ENCODE measurements at regions not wholly inside any gene's neighbourhood (a gene's known extent, or its start where the extent isn't known, plus 50 kb on each side); places are given as distances from the start of the nearest gene placed in this dataset.

- Histone ChIP-seq H3K4me1 (replicated peaks in 1 of 4; ENCODE audit: control insufficient read depth in 3 of 4, insufficient read depth in 4 of 4, low read length in 3 of 4) (no peaks in the 10 kb centered on the region), H4K8ac (ENCODE audit: extremely low read depth, insufficient read depth, low read length) (no peak overlapping the region), H3K27me3 (replicated peaks in 1 of 4; ENCODE audit: control insufficient read depth in 3 of 4, extremely low read depth in 1 of 4, insufficient read depth in 3 of 4, low read length in 3 of 4) (no peaks in the 10 kb centered on the region), H3K56ac (replicated peaks; ENCODE audit: insufficient read length, low read depth, low read length) (no peak overlapping the region), H2AK5ac (ENCODE audit: low read depth, low read length) (no peak overlapping the region), H3K79me2 (ENCODE audit: control insufficient read depth in 1 of 2, insufficient read depth in 2 of 2, low read length in 2 of 2) (no peaks in the 10 kb centered on the region), H3K14ac (ENCODE audit: insufficient read length) (no peak overlapping the region), H2BK20ac (ENCODE audit: low read length) (no peak overlapping the region), H3K23ac (ENCODE audit: insufficient read length) (no peak overlapping the region), H3K9me3 (ENCODE audit: insufficient read depth in 2 of 2, low read depth in 1 of 2, low read length in 1 of 2) (no peaks in the 10 kb centered on the region), H3K79me1 (ENCODE audit: low read depth, low read length) (no peaks in the 10 kb centered on the region), H2BK15ac (ENCODE audit: low read length) (no peak overlapping the region), H4K20me1 (replicated peaks in 1 of 2; ENCODE audit: control insufficient read depth in 1 of 2, insufficient read depth in 2 of 2, low read length in 2 of 2) (no peaks in the 10 kb centered on the region), H3K23me2 (ENCODE audit: low read depth, low read length) (no peaks in the 10 kb centered on the region), H2AFZ (ENCODE audit: low read length) (no peak overlapping the region), H3K18ac (ENCODE audit: extremely low read depth, low read length) (no peak overlapping the region), H3K4me2 (ENCODE audit: insufficient read depth in 1 of 2, low read depth in 2 of 2, low read length in 2 of 2) (no peak overlapping the region), H4K91ac (replicated peaks; ENCODE audit: insufficient read length, low read length) (no peak overlapping the region), H2BK12ac (ENCODE audit: low read depth, low read length) (no peak overlapping the region), H3K4ac (replicated peaks; ENCODE audit: insufficient read length, low read depth, low read length) (no peak overlapping the region), H4K5ac (ENCODE audit: insufficient read length, low read depth, low read length) (no peak overlapping the region), H3K27ac (ENCODE audit: low read depth, low read length) (no peak overlapping the region), H2BK5ac (ENCODE audit: low read depth, low read length) (no peak overlapping the region), H3K9ac (replicated peaks in 1 of 4; ENCODE audit: extremely low read depth in 1 of 4, low read depth in 3 of 4, low read length in 3 of 4) (no peak overlapping the region), H3K4me3 (ENCODE audit: extremely low read depth in 1 of 4, insufficient read depth in 2 of 4, low read depth in 3 of 4, low read length in 4 of 4) (no peak overlapping the region), H3K36me3 (ENCODE audit: control insufficient read depth in 2 of 4, insufficient read depth in 4 of 4, low read length in 3 of 4) (no peaks in the 10 kb centered on the region), H2BK120ac (replicated peaks; ENCODE audit: low read depth, low read length) (no peak overlapping the region)
- POLR2A ChIA-PET (ENCODE audit: partially characterized antibody) = no interaction called here
- WGBS, 2 experiments (ENCODE audit: extremely low coverage in 1 of 2, insufficient coverage in 1 of 2, insufficient read length in 1 of 2, insufficient replicate concordance in 2 of 2, low coverage in 1 of 2, low lambda C conversion rate in 2 of 2, missing lambda C conversion rate in 1 of 2) = 92% methylated on average over 2 of the region's 2 CpGs; no CpG with 5 or more reads in 1 of the 2 experiments
- FAIRE-seq (no peak), DNase-seq (ENCODE audit: low read depth in 1 of 2, low spot score in 2 of 2) (no peak)
- CTCF ChIA-PET (ENCODE audit: partially characterized antibody) = interaction anchor here (1.7 to 2.2 kb wide), 2 partner anchors 9 to 12 kb away, joined by 4 to 7 read pairs; no protein-coding TSS in a partner anchor
- no peak for TF ChIP-seq CHD2 (IDR thresholded peaks at IDR 0.05; ENCODE audit: low read length)
- no peak for TF ChIP-seq RBBP5 (IDR thresholded peaks at IDR 0.05; ENCODE audit: borderline replicate concordance, low read depth, low read length)
- TF ChIP-seq SIX5 (IDR thresholded peaks at IDR 0.05; ENCODE audit: low read depth, low read length) = no peak
- TF ChIP-seq GTF2F1 (IDR thresholded peaks at IDR 0.05; ENCODE audit: borderline replicate concordance, low read depth, low read length) = no peak
- no peak for TF ChIP-seq NANOG (IDR thresholded peaks at IDR 0.05; ENCODE audit: insufficient read depth, low read depth, low read length, poor library complexity, severe bottlenecking)
- TF ChIP-seq BCL11A (IDR thresholded peaks at IDR 0.05; ENCODE audit: low read depth in 2 of 2, low read length in 2 of 2) = no peak
- no peak for TF ChIP-seq SIRT6 (IDR thresholded peaks at IDR 0.05; ENCODE audit: low read length)
- TF ChIP-seq NRF1 (IDR thresholded peaks at IDR 0.05; ENCODE audit: low read depth, low read length) = no peak
- TF ChIP-seq CHD1 (IDR thresholded peaks at IDR 0.05; ENCODE audit: low read depth, low read length) = no peak
- no peak for TF ChIP-seq EZH2 (IDR thresholded peaks at IDR 0.05; ENCODE audit: low read depth, low read length, severe bottlenecking)
- TF ChIP-seq SP2 (IDR thresholded peaks at IDR 0.05; ENCODE audit: low read length) = no peak
- TF ChIP-seq YY1 (IDR thresholded peaks at IDR 0.05; ENCODE audit: low read depth, low read length) = no peak
Measured at GRCh38 chr5:155091063-155091648, 77.6 kb downstream of the KIF4B start.

All from H1 (cell line).